Sigmoid colon (tissue), 4 donors: ENCODE measurements at regions not wholly inside any gene's neighbourhood (a gene's known extent, or its start where the extent isn't known, plus 50 kb on each side); places are given as distances from the start of the nearest gene placed in this dataset.
"Not testable (repeated sequence)": the region's sequence is repeated elsewhere in the genome, so short reads cannot be mapped to it uniquely, and the experiment has no call there.

ENCODE experiments used
- CTCF ChIP-seq, 4 experiments: fragments of 450-650 bp in 3 of 4; fragments of 200-600 bp in 1 of 4; IDR thresholded peaks; one replicate each; pipeline ENCODE4 v1.5.1; 2016 to 2019; ENCODE audit warnings: antibody characterized with exemption in 4 of 4, mild to moderate bottlenecking in 3 of 4, moderate library complexity in 2 of 4
- EP300 ChIP-seq, 4 donors: sonication (generic); formaldehyde crosslinking; IDR thresholded peaks; one replicate each; pipeline ENCODE4 v1.6.1; 2017; ENCODE audit warnings: antibody characterized with exemption in 4 of 4
- POLR2A ChIP-seq, 2 donors: fragments of 450-650 bp; IDR thresholded peaks; one replicate each; pipeline ENCODE4 v1.6.1; 2016; ENCODE audit warnings: antibody characterized with exemption in 2 of 2, mild to moderate bottlenecking in 2 of 2, moderate library complexity in 2 of 2

GRCh38 chr7:55688261-55688660, 116.0 kb upstream of the VOPP1 start:
- TF ChIP-seq CTCF, EP300, POLR2A (IDR thresholded peaks at IDR 0.05): not testable (repeated sequence)
